ENCODE measurements at regions not wholly inside any gene's neighbourhood (a gene's known extent, or its start where the extent isn't known, plus 50 kb on each side); places are given as distances from the start of the nearest gene placed in this dataset.

GRCh38 chr5:121711416-121711815 is 140.3 kb upstream of the FTMT start:
- no peaks in the 10 kb centered on the region for H4K20me1 ChIP-seq (ENCODE audit: control insufficient read depth, insufficient read depth, low read depth, low read length)
- no peaks in the 10 kb centered on the region for H3K9me3 ChIP-seq (ENCODE audit: control insufficient read depth, insufficient read depth, low read length)
- TF ChIP-seq EZH2phosphoT487 (IDR thresholded peaks at IDR 0.05; ENCODE audit: borderline replicate concordance, low read length) (no peak), CTCF (IDR thresholded peaks at IDR 0.05; ENCODE audit: low read depth, low read length, poor library complexity, severe bottlenecking) (no peak)
- no peak overlapping the region for H3K27ac ChIP-seq (ENCODE audit: low read depth, low read length)
- no peaks in the 10 kb centered on the region for H3K27me3 ChIP-seq (ENCODE audit: control insufficient read depth, low read length)
- no peaks in the 10 kb centered on the region for H3F3A ChIP-seq (ENCODE audit: control insufficient read depth, insufficient read depth)
- no peaks in the 10 kb centered on the region for H3K36me3 ChIP-seq (ENCODE audit: control insufficient read depth, low read length)
- no peak overlapping the region for H3K4me3 ChIP-seq (ENCODE audit: low read length)
- no peak overlapping the region for H3K4me2 ChIP-seq (ENCODE audit: low read length)
- no peaks in the 10 kb centered on the region for H3K4me1 ChIP-seq (ENCODE audit: control insufficient read depth, low read length)
- H3K79me2 ChIP-seq (ENCODE audit: control insufficient read depth, low read length): no peaks in the 10 kb centered on the region
- H3K9me2 ChIP-seq (replicated peaks; ENCODE audit: control insufficient read depth, low read length): no peaks in the 10 kb centered on the region

- no peak overlapping the region for H3K4me3 ChIP-seq (ENCODE audit: low read length)
- no peaks in the 10 kb centered on the region for H3K9me2 ChIP-seq (replicated peaks; ENCODE audit: control insufficient read depth, low read length)
- no peaks in the 10 kb centered on the region for H3K36me3 ChIP-seq (ENCODE audit: control insufficient read depth, low read length)
- no peaks in the 10 kb centered on the region for H3K27me3 ChIP-seq (ENCODE audit: control insufficient read depth, low read length)
- no peaks in the 10 kb centered on the region for H3K9me3 ChIP-seq (ENCODE audit: control insufficient read depth, insufficient read depth, low read length)
- H3K4me1 ChIP-seq (ENCODE audit: control insufficient read depth, low read length): no peaks in the 10 kb centered on the region
- H3K79me2 ChIP-seq (ENCODE audit: control insufficient read depth, low read length): no peaks in the 10 kb centered on the region
- no peaks in the 10 kb centered on the region for H4K20me1 ChIP-seq (ENCODE audit: control insufficient read depth, insufficient read depth, low read depth, low read length)
- H3K27ac ChIP-seq (ENCODE audit: low read depth, low read length): no peak overlapping the region
- H3F3A ChIP-seq (ENCODE audit: control insufficient read depth, insufficient read depth): no peaks in the 10 kb centered on the region
- no peak overlapping the region for H3K4me2 ChIP-seq (ENCODE audit: low read length)
- TF ChIP-seq CTCF (IDR thresholded peaks at IDR 0.05; ENCODE audit: low read depth, low read length, poor library complexity, severe bottlenecking): no peak
- TF ChIP-seq EZH2phosphoT487 (IDR thresholded peaks at IDR 0.05; ENCODE audit: borderline replicate concordance, low read length): no peak
Observed at GRCh38 chr5:121719255-121719654, 132.4 kb upstream of the FTMT start.

- H4K20me1 ChIP-seq (ENCODE audit: control insufficient read depth, insufficient read depth, low read depth, low read length): no peaks in the 10 kb centered on the region
- H3K79me2 ChIP-seq (ENCODE audit: control insufficient read depth, low read length): no peaks in the 10 kb centered on the region
- no peak overlapping the region for H3K4me3 ChIP-seq (ENCODE audit: low read length)
- no peaks in the 10 kb centered on the region for H3K36me3 ChIP-seq (ENCODE audit: control insufficient read depth, low read length)
- no peak overlapping the region for H3K27ac ChIP-seq (ENCODE audit: low read depth, low read length)
- H3F3A ChIP-seq (ENCODE audit: control insufficient read depth, insufficient read depth): no peaks in the 10 kb centered on the region
- H3K4me1 ChIP-seq (ENCODE audit: control insufficient read depth, low read length): no peaks in the 10 kb centered on the region
- TF ChIP-seq EZH2phosphoT487 (IDR thresholded peaks at IDR 0.05; ENCODE audit: borderline replicate concordance, low read length): no peak
- no peak for TF ChIP-seq CTCF (IDR thresholded peaks at IDR 0.05; ENCODE audit: low read depth, low read length, poor library complexity, severe bottlenecking)
- no peaks in the 10 kb centered on the region for H3K9me2 ChIP-seq (replicated peaks; ENCODE audit: control insufficient read depth, low read length)
- H3K4me2 ChIP-seq (ENCODE audit: low read length): no peak overlapping the region
- no peaks in the 10 kb centered on the region for H3K27me3 ChIP-seq (ENCODE audit: control insufficient read depth, low read length)
- no peaks in the 10 kb centered on the region for H3K9me3 ChIP-seq (ENCODE audit: control insufficient read depth, insufficient read depth, low read length)
Observed at GRCh38 chr5:121725450-121725849, 126.2 kb upstream of the FTMT start.

- H3F3A ChIP-seq (ENCODE audit: control insufficient read depth, insufficient read depth): no peaks in the 10 kb centered on the region
- H3K79me2 ChIP-seq (ENCODE audit: control insufficient read depth, low read length): no peaks in the 10 kb centered on the region
- H3K27ac ChIP-seq (ENCODE audit: low read depth, low read length): no peak overlapping the region
- no peaks in the 10 kb centered on the region for H3K27me3 ChIP-seq (ENCODE audit: control insufficient read depth, low read length)
- H3K9me2 ChIP-seq (replicated peaks; ENCODE audit: control insufficient read depth, low read length): no peaks in the 10 kb centered on the region
- no peaks in the 10 kb centered on the region for H3K9me3 ChIP-seq (ENCODE audit: control insufficient read depth, insufficient read depth, low read length)
- no peaks in the 10 kb centered on the region for H3K36me3 ChIP-seq (ENCODE audit: control insufficient read depth, low read length)
- TF ChIP-seq EZH2phosphoT487 (IDR thresholded peaks at IDR 0.05; ENCODE audit: borderline replicate concordance, low read length) (no peak), CTCF (IDR thresholded peaks at IDR 0.05; ENCODE audit: low read depth, low read length, poor library complexity, severe bottlenecking) (no peak)
- H3K4me3 ChIP-seq (ENCODE audit: low read length): no peak overlapping the region
- no peaks in the 10 kb centered on the region for H3K4me1 ChIP-seq (ENCODE audit: control insufficient read depth, low read length)
- H4K20me1 ChIP-seq (ENCODE audit: control insufficient read depth, insufficient read depth, low read depth, low read length): no peaks in the 10 kb centered on the region
- no peak overlapping the region for H3K4me2 ChIP-seq (ENCODE audit: low read length)
Observed at GRCh38 chr5:121726991-121727390, 124.7 kb upstream of the FTMT start.
